ENCODE measurements at regions not wholly inside any gene's neighbourhood (a gene's known extent, or its start where the extent isn't known, plus 50 kb on each side); places are given as distances from the start of the nearest gene placed in this dataset.

DNA sequence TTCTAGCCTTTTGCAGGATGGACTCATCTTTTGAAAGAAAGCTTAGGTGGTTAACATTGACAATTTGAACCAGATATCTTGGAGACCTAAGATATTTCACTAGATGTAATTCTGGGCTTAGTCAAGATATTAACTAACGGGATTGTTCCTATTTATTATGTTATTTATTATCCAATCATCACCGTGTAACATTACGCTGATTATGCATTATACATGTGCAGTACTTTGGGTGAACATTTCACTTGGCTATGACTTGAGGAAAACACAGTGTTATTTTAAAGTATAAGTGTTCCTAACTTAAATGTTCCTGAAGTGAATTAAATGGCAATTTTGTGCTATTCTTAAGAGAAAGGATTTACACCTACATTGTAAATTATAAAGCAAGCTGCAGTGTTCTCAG is 574.5 kb upstream of the KCNMB2 start:
- Mint-ChIP-seq H3K4me1 (ENCODE audit: low read depth) (peaks cover 23% of the 10 kb centered on the region), H3K4me3 (ENCODE audit: unreplicated experiment) (no peak overlapping the region), H3K27ac (ENCODE audit: unreplicated experiment) (no peak overlapping the region), H3K9me3 (ENCODE audit: low read depth) (no peaks in the 10 kb centered on the region), H3K36me3 (ENCODE audit: low read depth) (no peaks in the 10 kb centered on the region), H3K27me3 (ENCODE audit: low read depth) (no peaks in the 10 kb centered on the region)
- TF ChIP-seq, protein P1, sequence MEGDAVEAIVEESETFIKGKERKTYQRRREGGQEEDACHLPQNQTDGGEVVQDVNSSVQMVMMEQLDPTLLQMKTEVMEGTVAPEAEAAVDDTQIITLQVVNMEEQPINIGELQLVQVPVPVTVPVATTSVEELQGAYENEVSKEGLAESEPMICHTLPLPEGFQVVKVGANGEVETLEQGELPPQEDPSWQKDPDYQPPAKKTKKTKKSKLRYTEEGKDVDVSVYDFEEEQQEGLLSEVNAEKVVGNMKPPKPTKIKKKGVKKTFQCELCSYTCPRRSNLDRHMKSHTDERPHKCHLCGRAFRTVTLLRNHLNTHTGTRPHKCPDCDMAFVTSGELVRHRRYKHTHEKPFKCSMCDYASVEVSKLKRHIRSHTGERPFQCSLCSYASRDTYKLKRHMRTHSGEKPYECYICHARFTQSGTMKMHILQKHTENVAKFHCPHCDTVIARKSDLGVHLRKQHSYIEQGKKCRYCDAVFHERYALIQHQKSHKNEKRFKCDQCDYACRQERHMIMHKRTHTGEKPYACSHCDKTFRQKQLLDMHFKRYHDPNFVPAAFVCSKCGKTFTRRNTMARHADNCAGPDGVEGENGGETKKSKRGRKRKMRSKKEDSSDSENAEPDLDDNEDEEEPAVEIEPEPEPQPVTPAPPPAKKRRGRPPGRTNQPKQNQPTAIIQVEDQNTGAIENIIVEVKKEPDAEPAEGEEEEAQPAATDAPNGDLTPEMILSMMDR (IDR thresholded peaks at IDR 0.05), result no peak
- DNase-seq (ENCODE audit: low spot score), result no peak

- H3K27me3 Mint-ChIP-seq (ENCODE audit: low read depth), result no peaks in the 10 kb centered on the region
- H3K4me3 Mint-ChIP-seq (ENCODE audit: unreplicated experiment), result no peak overlapping the region
- H3K36me3 Mint-ChIP-seq (ENCODE audit: low read depth), result peaks cover 4% of the 10 kb centered on the region
- DNase-seq (ENCODE audit: low spot score), result no peak
- H3K4me1 Mint-ChIP-seq (ENCODE audit: low read depth), result peaks cover 12% of the 10 kb centered on the region
- peaks cover 3% of the 10 kb centered on the region for H3K9me3 Mint-ChIP-seq (ENCODE audit: low read depth)
- TF ChIP-seq, protein P1 (IDR thresholded peaks at IDR 0.05), result no peak
- no peak overlapping the region for H3K27ac Mint-ChIP-seq (ENCODE audit: unreplicated experiment)
Measured at GRCh38 chr3:177966493-177966892, 569.7 kb upstream of the KCNMB2 start.

DNA sequence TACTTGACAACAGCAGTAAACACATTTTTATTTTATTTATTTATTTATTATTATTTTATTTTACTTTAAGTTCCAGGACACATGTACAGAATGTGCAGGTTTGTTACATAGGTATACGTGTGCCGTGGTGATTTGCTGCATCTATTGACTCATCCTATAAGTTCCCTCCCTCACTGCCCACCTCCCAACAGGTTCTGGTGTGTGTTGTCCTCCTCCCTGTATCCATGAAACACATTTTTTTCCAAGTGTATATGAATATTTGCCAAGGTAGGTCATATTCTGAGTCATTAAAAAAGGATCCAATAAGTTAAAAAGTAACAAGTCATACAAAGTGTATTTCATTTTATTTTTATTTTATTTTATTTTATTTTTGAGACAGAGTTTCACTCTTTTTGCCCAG is 567.3 kb upstream of the KCNMB2 start:
- no peaks in the 10 kb centered on the region for H3K27me3 Mint-ChIP-seq (ENCODE audit: low read depth)

DNA sequence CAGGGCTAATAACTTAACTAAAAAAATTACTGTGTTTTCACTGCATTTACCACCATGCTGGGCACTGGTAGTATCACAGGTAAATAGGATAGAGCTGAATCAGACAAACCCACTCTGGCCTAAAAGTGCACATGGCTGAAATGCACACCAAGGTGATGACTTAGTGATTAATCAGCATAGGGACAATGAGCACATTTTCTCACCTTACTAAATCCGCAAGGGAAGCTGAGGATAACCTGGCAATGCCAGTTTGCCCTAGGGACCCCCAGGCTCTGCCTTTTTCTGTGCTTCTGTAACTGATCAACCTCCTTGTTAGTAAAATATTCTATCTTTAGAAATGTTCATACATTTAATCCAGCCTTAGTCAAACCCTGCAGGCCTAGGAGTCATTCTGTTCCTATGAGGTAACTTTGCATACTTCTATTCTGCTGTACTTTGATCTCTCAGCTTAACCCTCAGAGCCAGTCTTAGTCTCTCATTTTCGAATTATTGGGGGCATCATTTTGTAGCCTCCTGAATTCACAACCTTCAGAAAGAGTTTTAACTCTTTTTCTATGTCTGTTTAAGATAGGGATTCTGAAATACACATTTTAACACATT is 562.9 kb upstream of the KCNMB2 start:
- DNase-seq (ENCODE audit: low spot score), result no peak
- H3K4me3 Mint-ChIP-seq (ENCODE audit: unreplicated experiment), result no peak overlapping the region
- no peaks in the 10 kb centered on the region for H3K27me3 Mint-ChIP-seq (ENCODE audit: low read depth)
- peaks cover 35% of the 10 kb centered on the region for H3K4me1 Mint-ChIP-seq (ENCODE audit: low read depth)
- no peak overlapping the region for H3K27ac Mint-ChIP-seq (ENCODE audit: unreplicated experiment)
- H3K9me3 Mint-ChIP-seq (ENCODE audit: low read depth), result peaks cover 3% of the 10 kb centered on the region
- TF ChIP-seq, protein P1 (IDR thresholded peaks at IDR 0.05), result no peak
- peaks cover 2% of the 10 kb centered on the region for H3K36me3 Mint-ChIP-seq (ENCODE audit: low read depth)

More for the DNA sequence above, 567.3 kb upstream of the KCNMB2 start:
- no peak overlapping the region for H3K27ac Mint-ChIP-seq (ENCODE audit: unreplicated experiment)
- H3K36me3 Mint-ChIP-seq (ENCODE audit: low read depth), result peaks cover 4% of the 10 kb centered on the region
- no peak for DNase-seq (ENCODE audit: low spot score)
- TF ChIP-seq, protein P1 (IDR thresholded peaks at IDR 0.05), result no peak
- H3K4me1 Mint-ChIP-seq (ENCODE audit: low read depth), result peaks cover 22% of the 10 kb centered on the region
- no peak overlapping the region for H3K4me3 Mint-ChIP-seq (ENCODE audit: unreplicated experiment)
- H3K9me3 Mint-ChIP-seq (ENCODE audit: low read depth), result peaks cover 3% of the 10 kb centered on the region

GRCh38 chr3:177976241-177976640 is 560.0 kb upstream of the KCNMB2 start:
- H3K27ac Mint-ChIP-seq (ENCODE audit: unreplicated experiment), result no peak overlapping the region
- H3K9me3 Mint-ChIP-seq (ENCODE audit: low read depth), result peaks cover 2% of the 10 kb centered on the region
- H3K36me3 Mint-ChIP-seq (ENCODE audit: low read depth), result peaks cover 2% of the 10 kb centered on the region
- no peak for DNase-seq (ENCODE audit: low spot score)
- H3K27me3 Mint-ChIP-seq (ENCODE audit: low read depth), result no peaks in the 10 kb centered on the region
- H3K4me1 Mint-ChIP-seq (ENCODE audit: low read depth), result peaks cover 37% of the 10 kb centered on the region
- H3K4me3 Mint-ChIP-seq (ENCODE audit: unreplicated experiment), result no peak overlapping the region
- TF ChIP-seq, protein P1 (IDR thresholded peaks at IDR 0.05), result no peak

All from chondrocyte (in vitro differentiated cells).